ENCODE measurements at regions not wholly inside any gene's neighbourhood (a gene's known extent, or its start where the extent isn't known, plus 50 kb on each side); places are given as distances from the start of the nearest gene placed in this dataset.

- TF ChIP-seq RAD21 (conservative IDR thresholded peaks at IDR 0.05) (no peak), POLR2AphosphoS5 (IDR thresholded peaks at IDR 0.05) (no peak), EZH2 (IDR thresholded peaks at IDR 0.05; ENCODE audit: borderline replicate concordance, insufficient read depth, low read length, poor library complexity, severe bottlenecking) (no peak), TAF1 (IDR thresholded peaks at IDR 0.05; ENCODE audit: low read depth) (no peak), SMC3 (conservative IDR thresholded peaks at IDR 0.05; ENCODE audit: poor library complexity) (no peak), MXI1 (conservative IDR thresholded peaks at IDR 0.05; ENCODE audit: poor library complexity, severe bottlenecking) (no peak), EP300 (conservative IDR thresholded peaks at IDR 0.05; ENCODE audit: poor library complexity, severe bottlenecking) (no peak)
- TF ChIP-seq, protein P1, sequence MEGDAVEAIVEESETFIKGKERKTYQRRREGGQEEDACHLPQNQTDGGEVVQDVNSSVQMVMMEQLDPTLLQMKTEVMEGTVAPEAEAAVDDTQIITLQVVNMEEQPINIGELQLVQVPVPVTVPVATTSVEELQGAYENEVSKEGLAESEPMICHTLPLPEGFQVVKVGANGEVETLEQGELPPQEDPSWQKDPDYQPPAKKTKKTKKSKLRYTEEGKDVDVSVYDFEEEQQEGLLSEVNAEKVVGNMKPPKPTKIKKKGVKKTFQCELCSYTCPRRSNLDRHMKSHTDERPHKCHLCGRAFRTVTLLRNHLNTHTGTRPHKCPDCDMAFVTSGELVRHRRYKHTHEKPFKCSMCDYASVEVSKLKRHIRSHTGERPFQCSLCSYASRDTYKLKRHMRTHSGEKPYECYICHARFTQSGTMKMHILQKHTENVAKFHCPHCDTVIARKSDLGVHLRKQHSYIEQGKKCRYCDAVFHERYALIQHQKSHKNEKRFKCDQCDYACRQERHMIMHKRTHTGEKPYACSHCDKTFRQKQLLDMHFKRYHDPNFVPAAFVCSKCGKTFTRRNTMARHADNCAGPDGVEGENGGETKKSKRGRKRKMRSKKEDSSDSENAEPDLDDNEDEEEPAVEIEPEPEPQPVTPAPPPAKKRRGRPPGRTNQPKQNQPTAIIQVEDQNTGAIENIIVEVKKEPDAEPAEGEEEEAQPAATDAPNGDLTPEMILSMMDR (IDR thresholded peaks at IDR 0.05; ENCODE audit: poor library complexity, severe bottlenecking), result no peak
- TF ChIP-seq, protein P2, sequence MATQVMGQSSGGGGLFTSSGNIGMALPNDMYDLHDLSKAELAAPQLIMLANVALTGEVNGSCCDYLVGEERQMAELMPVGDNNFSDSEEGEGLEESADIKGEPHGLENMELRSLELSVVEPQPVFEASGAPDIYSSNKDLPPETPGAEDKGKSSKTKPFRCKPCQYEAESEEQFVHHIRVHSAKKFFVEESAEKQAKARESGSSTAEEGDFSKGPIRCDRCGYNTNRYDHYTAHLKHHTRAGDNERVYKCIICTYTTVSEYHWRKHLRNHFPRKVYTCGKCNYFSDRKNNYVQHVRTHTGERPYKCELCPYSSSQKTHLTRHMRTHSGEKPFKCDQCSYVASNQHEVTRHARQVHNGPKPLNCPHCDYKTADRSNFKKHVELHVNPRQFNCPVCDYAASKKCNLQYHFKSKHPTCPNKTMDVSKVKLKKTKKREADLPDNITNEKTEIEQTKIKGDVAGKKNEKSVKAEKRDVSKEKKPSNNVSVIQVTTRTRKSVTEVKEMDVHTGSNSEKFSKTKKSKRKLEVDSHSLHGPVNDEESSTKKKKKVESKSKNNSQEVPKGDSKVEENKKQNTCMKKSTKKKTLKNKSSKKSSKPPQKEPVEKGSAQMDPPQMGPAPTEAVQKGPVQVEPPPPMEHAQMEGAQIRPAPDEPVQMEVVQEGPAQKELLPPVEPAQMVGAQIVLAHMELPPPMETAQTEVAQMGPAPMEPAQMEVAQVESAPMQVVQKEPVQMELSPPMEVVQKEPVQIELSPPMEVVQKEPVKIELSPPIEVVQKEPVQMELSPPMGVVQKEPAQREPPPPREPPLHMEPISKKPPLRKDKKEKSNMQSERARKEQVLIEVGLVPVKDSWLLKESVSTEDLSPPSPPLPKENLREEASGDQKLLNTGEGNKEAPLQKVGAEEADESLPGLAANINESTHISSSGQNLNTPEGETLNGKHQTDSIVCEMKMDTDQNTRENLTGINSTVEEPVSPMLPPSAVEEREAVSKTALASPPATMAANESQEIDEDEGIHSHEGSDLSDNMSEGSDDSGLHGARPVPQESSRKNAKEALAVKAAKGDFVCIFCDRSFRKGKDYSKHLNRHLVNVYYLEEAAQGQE (IDR thresholded peaks at IDR 0.05; ENCODE audit: borderline replicate concordance), result no peak
- Histone ChIP-seq H3K27me3 (ENCODE audit: insufficient read depth, low read depth, low read length) (no peaks in the 10 kb centered on the region), H3K79me2 (replicated peaks; ENCODE audit: insufficient read depth, low read length) (no peaks in the 10 kb centered on the region), H4K20me1 (ENCODE audit: insufficient read depth) (no peaks in the 10 kb centered on the region), H3K27ac (ENCODE audit: low read length) (no peak overlapping the region), H2AFZ (ENCODE audit: low read depth, low read length) (no peak overlapping the region), H3K4me2 (ENCODE audit: low read length) (no peak overlapping the region), H3K9me2 (ENCODE audit: insufficient read depth, low read length) (no peaks in the 10 kb centered on the region), H3K36me3 (ENCODE audit: insufficient read depth, low read length) (no peaks in the 10 kb centered on the region), H3K4me3 (ENCODE audit: low read length) (no peak overlapping the region), H3F3A (ENCODE audit: insufficient read depth, low read length, poor library complexity, severe bottlenecking) (no peaks in the 10 kb centered on the region), H3K9me3 (ENCODE audit: low read length) (no peaks in the 10 kb centered on the region), H3K9ac (ENCODE audit: low read length) (no peak overlapping the region)
Measured at GRCh38 chr1:81010126-81010525, 790.6 kb upstream of the ADGRL2 start.

DNA sequence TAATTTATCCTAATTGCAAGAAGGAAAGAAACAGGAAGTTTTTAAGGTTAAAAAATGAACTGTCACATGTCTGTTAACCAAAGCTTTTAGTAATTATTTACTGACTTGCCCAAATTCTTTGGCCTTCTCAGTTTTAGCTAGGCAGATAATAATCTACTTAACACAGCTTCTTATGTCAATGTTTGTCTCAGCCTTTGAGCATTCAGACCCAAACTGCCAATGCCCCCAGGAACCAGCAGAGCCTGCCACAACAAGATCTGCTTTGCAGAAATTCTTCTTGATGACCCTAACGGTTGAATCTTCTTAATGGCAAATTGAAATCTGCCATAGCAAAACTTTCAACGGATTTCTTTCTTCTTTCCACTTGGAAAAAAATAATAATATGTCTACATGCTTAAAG lies 792.4 kb upstream of the ADGRL2 start:
- Histone ChIP-seq H4K20me1 (ENCODE audit: insufficient read depth) (no peaks in the 10 kb centered on the region), H3F3A (ENCODE audit: insufficient read depth, low read length, poor library complexity, severe bottlenecking) (no peaks in the 10 kb centered on the region), H3K27me3 (ENCODE audit: insufficient read depth, low read depth, low read length) (no peaks in the 10 kb centered on the region), H3K27ac (ENCODE audit: low read length) (no peak overlapping the region), H3K79me2 (replicated peaks; ENCODE audit: insufficient read depth, low read length) (no peaks in the 10 kb centered on the region), H3K4me3 (ENCODE audit: low read length) (no peak overlapping the region), H2AFZ (ENCODE audit: low read depth, low read length) (no peak overlapping the region), H3K9me2 (ENCODE audit: insufficient read depth, low read length) (no peaks in the 10 kb centered on the region), H3K9me3 (ENCODE audit: low read length) (no peaks in the 10 kb centered on the region), H3K9ac (ENCODE audit: low read length) (no peak overlapping the region), H3K36me3 (ENCODE audit: insufficient read depth, low read length) (no peaks in the 10 kb centered on the region), H3K4me2 (ENCODE audit: low read length) (no peak overlapping the region)
- TF ChIP-seq POLR2AphosphoS5 (IDR thresholded peaks at IDR 0.05) (no peak), TAF1 (IDR thresholded peaks at IDR 0.05; ENCODE audit: low read depth) (no peak), EP300 (conservative IDR thresholded peaks at IDR 0.05; ENCODE audit: poor library complexity, severe bottlenecking) (no peak), RAD21 (conservative IDR thresholded peaks at IDR 0.05) (no peak), MXI1 (conservative IDR thresholded peaks at IDR 0.05; ENCODE audit: poor library complexity, severe bottlenecking) (no peak), SMC3 (conservative IDR thresholded peaks at IDR 0.05; ENCODE audit: poor library complexity) (no peak), EZH2 (IDR thresholded peaks at IDR 0.05; ENCODE audit: borderline replicate concordance, insufficient read depth, low read length, poor library complexity, severe bottlenecking) (no peak)
- TF ChIP-seq, protein P1 (IDR thresholded peaks at IDR 0.05; ENCODE audit: poor library complexity, severe bottlenecking), result no peak
- TF ChIP-seq, protein P2 (IDR thresholded peaks at IDR 0.05; ENCODE audit: borderline replicate concordance), result no peak

All from neural cell (in vitro differentiated cells).